ENCODE measurements at regions not wholly inside any gene's neighbourhood (a gene's known extent, or its start where the extent isn't known, plus 50 kb on each side); places are given as distances from the start of the nearest gene placed in this dataset.

GRCh38 chr2:40725950-40726349 lies 274.1 kb upstream of the SLC8A1 start:
- intact Hi-C loops (cut with DNase I; ENCODE audit: low total_unique reads), result no loop called here
- H3K9me3 ChIP-seq, result no peaks in the 10 kb centered on the region
- WGBS, 5 donors, result 54 to 88% (median 75%) methylated on average over 2 of the region's 2 CpGs

GRCh38 chr2:40734797-40735196 lies 282.9 kb upstream of the SLC8A1 start:
- TF ChIP-seq EP300 (IDR thresholded peaks at IDR 0.05) (no peak), POLR2AphosphoS5 (IDR thresholded peaks at IDR 0.05) (no peak), POLR2A (IDR thresholded peaks at IDR 0.05) (no peak), CTCF (IDR thresholded peaks at IDR 0.05) (no peak)

More at GRCh38 chr2:40725950-40726349, 274.1 kb upstream of the SLC8A1 start:
- Histone ChIP-seq H3K36me3 (no peaks in the 10 kb centered on the region), H3K27me3 (no peaks in the 10 kb centered on the region), H3K4me3 (no peak overlapping the region), H3K27ac (no peak overlapping the region), H3K4me1 (no peaks in the 10 kb centered on the region)
- peak in 1 of 2 donors; percentile 13 for DNase-seq
- TF ChIP-seq CTCF (IDR thresholded peaks at IDR 0.05) (no peak), POLR2AphosphoS5 (IDR thresholded peaks at IDR 0.05) (no peak), POLR2A (IDR thresholded peaks at IDR 0.05) (no peak), EP300 (IDR thresholded peaks at IDR 0.05) (no peak)

DNA sequence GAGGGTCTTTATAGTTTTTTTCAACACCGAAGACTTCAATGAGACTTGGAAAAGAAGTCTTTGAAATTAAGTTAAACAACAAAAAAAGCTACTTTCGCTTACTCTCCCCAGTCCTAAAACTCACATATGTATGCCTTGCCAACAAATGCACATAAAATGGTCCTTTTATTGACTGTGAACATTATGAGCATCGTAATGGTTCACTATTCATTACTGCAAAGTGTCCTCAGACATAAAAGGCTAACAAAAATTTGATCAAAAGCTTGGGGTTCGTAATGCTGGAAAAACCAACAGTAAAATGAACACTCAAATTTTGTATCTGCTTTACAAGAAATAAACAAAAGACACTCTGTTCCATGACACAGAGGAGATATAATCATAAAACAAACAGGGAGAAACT lies 285.3 kb upstream of the SLC8A1 start:
- Histone ChIP-seq H3K27ac (no peak overlapping the region), H3K27me3 (no peaks in the 10 kb centered on the region), H3K9me3 (no peaks in the 10 kb centered on the region), H3K36me3 (no peaks in the 10 kb centered on the region), H3K4me3 (no peak overlapping the region), H3K4me1 (no peaks in the 10 kb centered on the region)
- TF ChIP-seq CTCF (IDR thresholded peaks at IDR 0.05) (no peak), EP300 (IDR thresholded peaks at IDR 0.05) (no peak), POLR2A (IDR thresholded peaks at IDR 0.05) (no peak), POLR2AphosphoS5 (IDR thresholded peaks at IDR 0.05) (no peak)
- 71 to 79% (median 75%) methylated on average over 4 of the region's 4 CpGs for WGBS, 5 donors
- DNase-seq, result no peak
- intact Hi-C loops (cut with DNase I; ENCODE audit: low total_unique reads), result no loop called here

More at GRCh38 chr2:40734797-40735196, 282.9 kb upstream of the SLC8A1 start:
- Histone ChIP-seq H3K27ac (no peak overlapping the region), H3K9me3 (no peaks in the 10 kb centered on the region), H3K4me1 (no peaks in the 10 kb centered on the region), H3K36me3 (no peaks in the 10 kb centered on the region), H3K27me3 (no peaks in the 10 kb centered on the region), H3K4me3 (no peak overlapping the region)
- WGBS, 5 donors, result 67 to 77% (median 72%) methylated on average over 2 of the region's 2 CpGs
- intact Hi-C loops (cut with DNase I; ENCODE audit: low total_unique reads), result no loop called here
- no peak for DNase-seq

GRCh38 chr2:40740419-40740818 lies 288.5 kb upstream of the SLC8A1 start:
- H3K4me3 ChIP-seq, result no peak overlapping the region
- H3K9me3 ChIP-seq, result no peaks in the 10 kb centered on the region
- no peaks in the 10 kb centered on the region for H3K27me3 ChIP-seq
- H3K4me1 ChIP-seq, result no peaks in the 10 kb centered on the region
- intact Hi-C loops (cut with DNase I; ENCODE audit: low total_unique reads), result no loop called here
- 38 to 73% (median 44%) methylated on average over 1 of the region's 1 CpG for WGBS, 5 donors
- TF ChIP-seq POLR2A (IDR thresholded peaks at IDR 0.05) (no peak), CTCF (IDR thresholded peaks at IDR 0.05) (no peak), POLR2AphosphoS5 (IDR thresholded peaks at IDR 0.05) (no peak), EP300 (IDR thresholded peaks at IDR 0.05) (no peak)
- no peak overlapping the region for H3K27ac ChIP-seq
- peak in 1 of 2 donors; percentile 12 for DNase-seq
- H3K36me3 ChIP-seq, result no peaks in the 10 kb centered on the region

All from stomach (tissue), 8 donors.